Ovary (tissue), 3 donors: ENCODE measurements at regions not wholly inside any gene's neighbourhood (a gene's known extent, or its start where the extent isn't known, plus 50 kb on each side); places are given as distances from the start of the nearest gene placed in this dataset.

Experiments
- CTCF ChIP-seq, 3 donors: fragments of 450-650 bp in 2 of 3; fragments of 200-600 bp in 1 of 3; IDR thresholded peaks; one replicate each; pipeline versions ENCODE4 v1.5.1 to v1.8.0; 2016 to 2022; ENCODE audit warnings: antibody characterized with exemption in 3 of 3, mild to moderate bottlenecking in 1 of 3
- EP300 ChIP-seq: sonication (generic); formaldehyde crosslinking; IDR thresholded peaks from one replicate; pipeline ENCODE4 v1.6.1; 2017; ENCODE audit warnings: antibody characterized with exemption
- POLR2A ChIP-seq: fragments of 450-650 bp; IDR thresholded peaks from one replicate; pipeline ENCODE4 v1.6.1; 2017; ENCODE audit warnings: antibody characterized with exemption, mild to moderate bottlenecking, moderate library complexity
- donor health status: DM: no; HTN: no; CAD: no.

DNA sequence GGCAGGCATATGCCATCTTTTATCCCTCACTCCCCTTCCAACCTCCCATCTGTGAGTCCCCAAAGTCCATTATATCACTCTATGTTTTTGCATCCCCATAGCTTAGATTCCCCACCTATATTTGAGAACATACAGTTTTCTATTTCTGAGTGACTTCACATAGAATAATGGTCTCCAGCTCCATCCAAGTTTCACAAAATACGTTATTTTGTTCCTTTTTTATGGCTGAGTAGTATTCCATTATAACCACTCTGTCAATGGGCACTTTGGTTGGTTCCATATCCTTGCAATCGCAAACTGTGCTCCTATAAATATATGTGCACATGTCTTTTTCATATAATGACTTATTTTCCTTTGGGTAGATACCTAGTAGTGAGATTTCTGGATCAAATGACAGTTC lies 178.6 kb downstream of the GAS1 start:
- TF ChIP-seq EP300 (no peak), CTCF (IDR thresholded peaks at IDR 0.05) (no peak), POLR2A (no peak)
